GM13976 (cell line): ENCODE measurements at regions not wholly inside any gene's neighbourhood (a gene's known extent, or its start where the extent isn't known, plus 50 kb on each side); places are given as distances from the start of the nearest gene placed in this dataset.
"Not testable (repeated sequence)": the region's sequence is repeated elsewhere in the genome, so short reads cannot be mapped to it uniquely, and the experiment has no call there.

Experiments
- DNase-seq: peaks from one replicate; pipeline ENCODE4 v3.0.0; 2012; ENCODE audit warnings: low spot score
- in situ Hi-C: fragments of 300-500 bp; cut with MboI; formaldehyde crosslinking; loops from one replicate; pipeline ENCODE4 v1.12.0; 2022; ENCODE audit warnings: low sequenced_read_pairs, mixed read lengths, inconsistent platforms; ENCODE audit not compliant: unreplicated experiment
- TF ChIP-seq, protein P1 (sequence below): IDR thresholded peaks from 2 replicates; pipeline ENCODE4 v1.5.1; 2012; ENCODE audit warnings: borderline replicate concordance, mild to moderate bottlenecking; ENCODE audit not compliant: insufficient read depth; ENCODE audit errors: extremely low read depth, missing control alignments, control extremely low read depth

DNA sequence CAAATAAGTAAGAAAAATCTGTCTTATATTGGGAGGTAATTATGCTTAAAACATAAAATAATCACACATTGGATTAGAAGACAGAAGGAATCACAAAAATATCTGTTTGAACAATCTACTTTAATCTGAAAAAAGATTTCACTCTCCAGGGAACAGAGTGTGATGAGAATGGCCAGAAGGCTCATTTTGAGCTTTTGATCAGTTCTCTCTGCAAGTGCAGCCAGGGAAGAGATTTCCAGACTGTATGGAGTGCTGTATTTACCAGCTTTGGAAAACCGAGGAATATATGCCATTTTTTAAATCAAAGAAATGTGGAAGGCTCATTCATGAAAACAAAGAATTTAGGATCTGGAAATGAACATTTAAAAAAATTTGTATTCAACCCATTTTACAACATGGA, 83.0 kb upstream of the WAC start:
- TF ChIP-seq, protein P1, sequence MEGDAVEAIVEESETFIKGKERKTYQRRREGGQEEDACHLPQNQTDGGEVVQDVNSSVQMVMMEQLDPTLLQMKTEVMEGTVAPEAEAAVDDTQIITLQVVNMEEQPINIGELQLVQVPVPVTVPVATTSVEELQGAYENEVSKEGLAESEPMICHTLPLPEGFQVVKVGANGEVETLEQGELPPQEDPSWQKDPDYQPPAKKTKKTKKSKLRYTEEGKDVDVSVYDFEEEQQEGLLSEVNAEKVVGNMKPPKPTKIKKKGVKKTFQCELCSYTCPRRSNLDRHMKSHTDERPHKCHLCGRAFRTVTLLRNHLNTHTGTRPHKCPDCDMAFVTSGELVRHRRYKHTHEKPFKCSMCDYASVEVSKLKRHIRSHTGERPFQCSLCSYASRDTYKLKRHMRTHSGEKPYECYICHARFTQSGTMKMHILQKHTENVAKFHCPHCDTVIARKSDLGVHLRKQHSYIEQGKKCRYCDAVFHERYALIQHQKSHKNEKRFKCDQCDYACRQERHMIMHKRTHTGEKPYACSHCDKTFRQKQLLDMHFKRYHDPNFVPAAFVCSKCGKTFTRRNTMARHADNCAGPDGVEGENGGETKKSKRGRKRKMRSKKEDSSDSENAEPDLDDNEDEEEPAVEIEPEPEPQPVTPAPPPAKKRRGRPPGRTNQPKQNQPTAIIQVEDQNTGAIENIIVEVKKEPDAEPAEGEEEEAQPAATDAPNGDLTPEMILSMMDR, result no peak
- in situ Hi-C loops, result no loop called here
- no peak for DNase-seq

DNA sequence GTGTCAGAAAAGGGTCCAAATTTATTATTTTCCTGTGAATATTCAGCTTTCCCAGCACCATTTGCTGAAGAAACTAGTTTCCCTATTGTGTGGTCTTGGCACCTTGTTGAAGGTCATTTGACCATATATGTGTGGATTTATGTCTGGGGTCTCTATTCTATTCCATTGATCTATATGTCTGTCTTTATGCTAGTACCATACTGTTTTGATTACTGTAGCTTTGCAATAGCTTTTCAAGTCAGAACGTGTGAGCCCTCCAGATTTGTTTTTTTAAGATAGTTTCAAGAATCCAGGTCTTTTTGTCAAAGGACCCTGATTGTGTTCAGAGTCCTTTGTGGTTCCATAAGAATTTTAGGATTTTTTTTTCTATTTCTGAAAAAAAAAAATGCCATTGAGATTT, 79.0 kb upstream of the WAC start:
- in situ Hi-C loops, result no loop called here
- TF ChIP-seq, protein P1, result no peak
- no peak for DNase-seq

DNA sequence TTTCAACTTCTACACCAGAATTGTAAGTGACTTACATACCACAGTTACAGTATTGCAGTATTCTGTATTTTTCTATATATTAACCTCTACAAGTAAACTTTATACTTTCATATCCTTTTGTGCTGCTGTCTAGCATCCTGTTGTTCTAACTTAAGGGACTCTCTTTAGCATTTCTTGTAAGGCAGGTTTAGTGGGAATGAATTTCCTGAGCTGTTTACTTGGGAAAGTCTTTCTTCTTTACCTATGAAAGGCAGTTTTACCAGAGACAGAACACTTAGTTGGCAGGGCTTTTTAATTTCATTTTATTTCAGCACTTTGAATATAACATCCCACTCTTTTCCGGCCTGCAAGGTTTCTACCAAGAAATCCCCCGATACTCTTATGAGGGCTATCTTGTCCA, 75.8 kb upstream of the WAC start:
- TF ChIP-seq, protein P1, result no peak
- in situ Hi-C loops, result no loop called here
- no peak for DNase-seq

DNA sequence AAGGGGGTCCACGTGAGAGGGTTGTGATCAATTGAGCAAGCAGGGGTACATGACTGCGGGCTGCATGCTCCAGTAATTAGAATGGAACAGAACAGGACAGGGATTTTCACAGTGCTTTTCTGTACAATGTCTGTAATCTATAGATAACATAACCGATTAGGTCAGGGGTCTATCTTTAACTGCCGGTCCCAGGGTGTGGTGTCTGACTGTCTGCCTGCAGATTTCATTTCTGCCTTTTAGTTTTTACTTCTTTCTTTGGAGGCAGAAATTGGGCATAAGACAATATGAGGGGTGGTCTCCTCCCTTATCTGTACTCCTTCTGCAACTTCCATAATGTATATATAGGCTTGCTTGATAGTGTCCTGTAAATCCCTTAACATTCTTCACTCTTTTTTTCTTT, 75.0 kb upstream of the WAC start:
- DNase-seq, in situ Hi-C loops: not testable (repeated sequence)

DNA sequence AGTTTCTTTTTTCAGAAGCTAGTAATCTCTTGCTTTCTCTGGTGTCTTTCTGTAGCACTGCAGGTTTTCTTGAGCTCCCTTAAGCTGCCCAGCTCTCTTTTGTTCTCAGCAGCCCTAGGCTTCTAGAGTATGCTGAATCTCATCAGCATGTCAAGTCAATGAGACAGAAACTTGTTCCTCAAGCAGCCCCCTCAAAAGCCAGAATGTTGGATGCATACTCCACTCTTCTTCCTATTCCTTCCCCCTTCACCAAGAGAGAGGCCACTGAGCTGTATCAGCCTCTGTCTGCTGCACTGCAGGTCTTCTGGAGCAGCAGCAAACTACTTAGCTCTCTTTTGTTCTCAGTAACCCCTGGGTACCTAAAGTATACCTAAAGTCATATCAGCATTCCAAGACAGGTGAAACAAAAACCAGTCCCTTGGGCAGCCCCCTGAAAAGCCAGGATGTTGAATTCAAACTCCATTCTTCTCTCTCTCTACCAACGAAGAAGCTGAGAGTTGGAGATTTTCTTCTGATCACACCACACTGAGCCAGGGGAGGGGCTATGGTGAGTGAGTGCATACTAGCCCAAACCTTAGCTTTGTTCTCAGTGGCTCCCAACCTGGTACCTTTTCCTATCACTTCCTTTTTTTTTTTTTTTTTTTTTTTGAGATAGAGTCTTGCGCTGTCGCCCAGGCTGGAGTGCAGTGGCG, 73.3 kb upstream of the WAC start:
- TF ChIP-seq, protein P1, result no peak
- no peak for DNase-seq
- in situ Hi-C loops, result no loop called here

DNA sequence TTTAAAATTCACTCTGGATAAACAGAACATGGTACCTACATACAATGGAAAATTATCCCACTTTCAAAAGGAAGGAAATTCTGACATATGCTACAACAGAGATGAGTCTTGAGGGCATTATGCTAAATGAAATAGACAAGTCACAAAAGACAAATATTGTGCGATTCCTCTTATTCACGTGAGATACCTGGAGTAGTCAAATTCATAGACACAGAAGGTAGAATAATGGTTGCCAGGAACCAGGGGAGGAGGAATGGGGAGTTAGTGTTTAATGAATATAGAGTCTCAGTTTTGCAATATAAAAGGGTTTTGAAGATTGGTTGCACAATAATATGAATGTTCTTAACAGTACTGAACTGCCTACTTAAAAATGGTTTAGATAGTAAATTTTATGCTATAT, 69.8 kb upstream of the WAC start:
- in situ Hi-C loops, result no loop called here
- TF ChIP-seq, protein P1, result no peak
- DNase-seq, result no peak

DNA sequence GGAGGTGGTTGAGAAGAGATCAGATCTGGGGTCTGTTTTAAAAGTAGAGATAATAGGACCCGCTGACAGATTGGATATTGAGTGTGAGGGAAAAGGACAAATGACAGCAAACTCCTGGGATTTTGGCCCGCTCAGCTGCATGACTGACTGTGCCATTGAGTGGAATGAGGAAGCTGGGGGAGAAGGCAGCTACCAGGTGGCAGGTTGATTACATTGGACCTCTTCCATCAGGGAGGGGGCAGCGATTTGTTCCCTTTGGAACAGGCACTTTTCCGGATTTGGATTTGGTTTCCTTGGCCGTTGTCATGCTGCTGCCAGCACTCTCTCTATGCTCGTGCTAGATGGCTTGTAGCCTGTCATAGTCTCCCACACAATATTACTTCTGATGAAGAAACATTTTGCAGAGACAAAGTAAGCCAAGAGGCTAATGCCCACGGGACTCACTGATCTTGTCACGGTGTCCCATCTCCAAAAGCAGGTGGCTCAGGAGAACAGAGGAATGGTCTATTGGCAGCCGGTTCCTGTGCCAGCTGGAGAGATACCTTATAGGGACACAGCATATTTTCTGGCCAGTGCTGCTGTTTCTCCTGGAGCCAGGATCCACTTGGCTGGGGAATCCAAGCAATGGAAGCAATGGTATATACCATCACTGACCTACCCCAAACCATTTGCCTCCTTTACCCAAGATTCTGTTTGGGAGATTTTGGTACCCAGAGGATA, 69.1 kb upstream of the WAC start:
- in situ Hi-C loops, result no loop called here
- TF ChIP-seq, protein P1, result no peak
- no peak for DNase-seq
